Iris pigment epithelial cell (primary cell): ENCODE measurements at regions not wholly inside any gene's neighbourhood (a gene's known extent, or its start where the extent isn't known, plus 50 kb on each side); places are given as distances from the start of the nearest gene placed in this dataset.

Source experiments
- DNase-seq: peaks from one replicate; pipeline ENCODE4 v3.0.0-alpha.2; 2011; ENCODE audit warnings: low read depth

DNA sequence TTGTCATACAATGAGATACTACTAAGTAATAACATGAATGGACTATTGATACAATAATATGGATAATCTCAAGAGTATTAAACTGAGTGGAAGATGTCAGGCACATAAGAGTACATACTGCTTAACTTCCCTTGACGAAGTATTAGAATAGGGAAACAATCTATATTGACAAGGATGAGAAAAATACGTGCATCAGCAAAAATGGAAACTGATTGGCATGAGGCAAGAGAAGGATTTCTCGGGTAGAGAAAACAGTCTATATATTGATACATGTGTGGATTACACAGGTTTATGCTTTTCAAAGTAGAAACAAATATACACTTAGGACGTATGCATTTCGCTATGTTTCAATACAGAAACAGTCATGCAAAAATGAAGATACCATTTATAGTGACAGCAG is 57.4 kb downstream of the PRR20E start:
- DNase-seq = no peak

- DNase-seq = no peak
Measured at GRCh38 chr13:57250472-57250871, 83.5 kb downstream of the PRR20E start.

DNA sequence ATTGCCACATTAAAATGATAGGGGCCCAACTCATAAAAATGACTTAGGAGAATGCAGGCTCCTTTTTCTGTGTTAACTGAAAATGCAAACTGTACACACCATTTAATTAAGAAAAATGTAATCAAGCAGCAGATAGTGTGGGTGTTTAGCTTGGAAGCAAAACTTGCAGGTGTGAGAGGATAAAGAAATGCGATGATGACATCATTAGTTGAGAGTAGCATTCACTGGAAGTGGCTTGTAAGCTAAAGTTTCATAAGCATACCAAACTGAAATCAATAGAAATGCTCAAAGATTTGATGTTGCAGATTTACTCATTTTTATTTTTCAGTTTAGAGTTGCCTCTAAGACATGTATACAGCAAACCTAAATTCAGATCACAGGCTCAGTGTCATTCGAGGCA is 86.6 kb downstream of the PRR20E start:
- DNase-seq = no peak

- DNase-seq = no peak
Measured at GRCh38 chr13:57264965-57265364, 98.0 kb downstream of the PRR20E start.

- DNase-seq = no peak
Measured at GRCh38 chr13:57270493-57270892, 103.5 kb downstream of the PRR20E start.

DNA sequence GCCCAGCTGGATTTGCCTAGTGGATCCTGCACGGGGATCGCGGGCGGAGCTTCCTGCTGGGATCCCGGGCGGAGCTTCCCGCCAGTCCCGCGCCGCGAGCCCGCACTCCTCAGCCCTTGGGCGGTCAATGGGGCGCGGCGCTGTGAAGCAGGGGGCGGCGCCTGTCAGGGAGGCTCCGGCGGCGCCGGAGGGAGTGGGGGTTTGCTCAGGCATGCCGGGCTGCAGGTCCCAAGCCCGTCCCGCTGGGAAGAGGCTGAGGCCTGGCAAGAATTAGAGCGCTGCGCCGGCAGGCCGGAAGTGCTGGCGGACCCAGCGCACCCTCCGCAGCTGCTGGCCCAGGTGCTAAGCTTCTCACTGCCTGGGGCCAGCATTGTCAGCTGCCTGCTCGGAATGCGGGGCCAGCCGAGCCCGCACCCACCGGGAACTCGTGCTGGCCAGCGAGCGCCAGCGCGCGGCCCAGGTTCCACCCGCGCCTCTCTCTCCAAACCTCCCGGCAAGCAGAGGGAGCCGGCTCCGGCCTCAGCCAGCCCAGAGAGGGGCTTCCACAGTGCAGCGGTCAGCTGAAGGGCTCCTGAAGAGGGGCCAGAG is 119.6 kb downstream of the PRR20E start:
- no peak for DNase-seq

DNA sequence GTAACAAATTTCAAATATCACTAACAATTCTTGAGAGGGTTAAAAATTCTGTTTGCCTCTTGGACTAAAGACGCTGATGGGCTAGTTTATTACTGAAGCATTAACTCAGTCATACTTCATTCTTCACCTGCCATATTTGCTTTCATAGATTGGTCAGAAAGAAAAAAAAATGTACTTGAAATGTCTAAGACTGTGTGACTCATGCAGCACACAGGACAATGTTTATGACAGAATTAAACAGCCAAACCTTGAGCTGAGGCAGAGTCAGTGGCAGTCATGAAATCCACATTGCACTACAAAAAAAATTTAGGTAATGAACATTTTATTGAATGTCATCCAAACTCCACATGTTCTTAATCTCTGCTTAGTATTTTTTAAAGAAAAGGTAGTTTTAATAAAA is 135.6 kb downstream of the PRR20E start:
- no peak for DNase-seq

GRCh38 chr13:57311009-57311586 is 144.1 kb downstream of the PRR20E start:
- DNase-seq = no peak

DNA sequence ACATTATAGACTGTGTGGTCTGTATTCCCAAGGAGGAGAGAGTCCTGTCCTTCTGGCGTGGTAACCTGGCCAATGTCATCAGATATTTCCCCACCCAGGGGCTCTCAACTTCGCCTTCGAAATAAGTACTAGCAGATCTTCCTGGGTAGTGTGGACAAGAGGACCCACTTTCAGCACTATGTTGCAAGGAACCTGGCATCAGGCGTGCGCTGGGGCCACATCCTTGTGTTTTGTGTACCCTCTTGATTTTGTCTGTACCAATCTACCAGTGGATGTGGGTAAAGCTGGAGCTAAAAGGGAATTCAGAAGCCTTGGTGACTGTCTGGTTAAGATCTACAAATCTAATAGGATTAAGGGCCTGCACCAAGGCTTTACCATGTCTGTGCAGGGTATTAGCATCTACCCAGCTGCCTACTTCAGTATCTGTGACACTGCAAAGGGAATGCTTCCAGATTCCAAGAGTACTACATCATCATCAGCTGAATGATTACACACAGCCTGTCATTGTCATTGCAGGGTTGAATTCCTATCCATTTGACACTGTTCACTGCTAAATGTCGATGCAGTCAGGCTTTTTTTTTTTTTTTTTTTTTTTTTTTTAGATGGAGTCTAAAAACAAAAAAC is 148.0 kb downstream of the PRR20E start:
- no peak for DNase-seq

GRCh38 chr13:57326532-57326931 is 159.5 kb downstream of the PRR20E start:
- no peak for DNase-seq

DNA sequence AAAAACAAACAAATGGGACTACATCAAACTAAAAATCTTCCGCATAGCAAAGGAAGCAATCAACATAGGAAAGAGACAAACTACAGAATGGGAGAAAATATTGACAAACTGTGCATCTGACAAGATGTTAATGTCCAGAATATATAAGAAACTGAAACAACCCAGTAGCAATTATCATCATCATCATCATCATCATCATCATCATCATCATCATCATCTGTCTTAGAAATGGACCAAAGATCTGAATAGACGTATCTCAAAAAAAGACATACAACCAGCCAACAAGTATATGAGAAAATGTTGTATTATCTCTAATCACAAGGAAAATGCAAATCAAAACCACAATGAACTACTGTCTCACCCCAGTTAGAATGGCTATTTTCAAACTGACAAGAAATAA is 173.9 kb downstream of the PRR20E start:
- DNase-seq = no peak

GRCh38 chr13:57345526-57345925 is 178.5 kb downstream of the PRR20E start:
- DNase-seq = no peak

DNA sequence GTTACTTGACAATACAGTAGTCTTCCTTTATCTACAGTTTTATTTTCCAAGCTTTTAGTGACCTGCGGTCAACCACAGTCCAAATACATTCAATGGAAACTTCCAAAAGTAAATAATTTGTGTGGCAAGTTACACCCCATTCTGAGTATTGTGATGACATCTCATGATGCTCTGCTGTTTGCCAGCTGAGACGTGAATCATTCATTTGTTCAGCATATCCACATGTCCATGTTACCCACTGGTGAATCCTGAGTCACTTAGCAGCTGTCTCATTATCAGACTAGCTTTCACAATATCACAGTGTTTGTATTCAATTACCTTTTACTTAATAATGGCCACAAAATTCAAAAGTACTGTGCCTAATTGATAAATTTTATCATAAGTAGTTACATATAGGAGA is 179.8 kb downstream of the PRR20E start:
- DNase-seq = no peak

DNA sequence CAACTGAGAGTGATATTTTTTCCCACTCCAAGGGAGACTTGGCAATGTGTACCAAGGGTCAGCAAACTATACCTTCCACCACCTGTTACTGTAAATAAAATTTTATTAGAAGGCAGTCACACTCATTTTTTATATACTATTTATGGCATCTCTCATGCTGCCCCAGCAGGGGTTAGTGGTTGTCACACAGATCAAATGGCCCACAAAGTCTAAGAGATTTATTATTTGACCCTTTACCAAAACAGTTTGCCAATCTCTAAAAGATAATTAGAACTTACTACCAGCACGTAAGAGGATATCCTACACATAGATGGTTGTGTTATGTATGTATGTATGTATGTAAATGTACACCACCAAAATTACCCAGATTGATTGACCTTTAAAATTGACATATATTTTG is 185.1 kb downstream of the PRR20E start:
- no peak for DNase-seq

- DNase-seq = no peak
Measured at GRCh38 chr13:57353831-57354230, 186.8 kb downstream of the PRR20E start.

- no peak for DNase-seq
Measured at GRCh38 chr13:57375876-57376275, 208.9 kb downstream of the PRR20E start.

- no peak for DNase-seq
Measured at GRCh38 chr13:57408312-57408711, 223.2 kb upstream of the PCDH17 start.

- no peak for DNase-seq
Measured at GRCh38 chr13:57409121-57409520, 222.4 kb upstream of the PCDH17 start.

GRCh38 chr13:57409656-57410055 is 221.9 kb upstream of the PCDH17 start:
- no peak for DNase-seq

GRCh38 chr13:57418067-57418677 is 213.4 kb upstream of the PCDH17 start:
- DNase-seq = no peak

DNA sequence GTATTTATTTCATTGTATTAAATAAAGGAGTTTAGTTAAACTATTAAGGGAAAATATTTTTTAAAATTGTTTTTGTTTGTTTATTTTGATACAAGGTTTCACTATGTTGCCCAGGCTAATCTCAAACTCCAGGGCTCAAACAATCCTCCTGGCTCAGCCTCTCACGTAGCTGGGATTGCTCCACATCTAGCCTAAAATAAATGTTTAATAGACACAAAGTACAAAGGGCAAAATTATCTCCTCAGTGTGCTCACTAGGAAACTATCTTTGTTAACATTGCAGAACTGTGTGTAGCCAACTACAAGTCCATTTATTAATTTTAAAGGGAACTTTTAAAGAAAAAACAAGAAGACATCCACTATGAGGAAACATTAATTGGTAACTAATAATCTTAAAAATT is 207.2 kb upstream of the PCDH17 start:
- no peak for DNase-seq

- no peak for DNase-seq
Measured at GRCh38 chr13:57425531-57425930, 206.0 kb upstream of the PCDH17 start.

DNA sequence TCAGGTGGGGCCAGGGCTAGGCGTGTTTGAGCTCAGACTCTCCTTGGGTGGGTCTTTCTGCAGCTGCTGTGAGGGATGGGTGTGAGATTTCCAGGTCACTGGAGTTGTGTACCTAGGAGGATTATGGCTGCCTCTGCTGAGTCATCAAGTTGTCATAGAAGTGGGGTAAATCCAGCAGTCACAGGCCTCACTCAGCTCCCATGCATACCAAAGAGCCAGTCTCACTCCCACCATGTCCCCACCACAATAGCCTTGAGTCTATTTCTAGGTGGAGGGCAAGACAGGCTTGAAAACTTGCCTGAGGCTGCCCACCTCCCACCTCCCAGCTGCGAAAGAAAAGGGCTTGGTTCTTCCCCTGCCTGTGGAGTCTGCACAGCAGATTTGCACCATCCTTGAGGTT is 194.0 kb upstream of the PCDH17 start:
- DNase-seq = peak; percentile 0

GRCh38 chr13:57438072-57438471 is 193.5 kb upstream of the PCDH17 start:
- no peak for DNase-seq
